Fibroblast of upper back skin (primary cell): ENCODE measurements at regions not wholly inside any gene's neighbourhood (a gene's known extent, or its start where the extent isn't known, plus 50 kb on each side); places are given as distances from the start of the nearest gene placed in this dataset.
A peak's percentile ranks its signal among the peaks of the same experiment; 100 is the strongest.
"Not testable (repeated sequence)": the region's sequence is repeated elsewhere in the genome, so short reads cannot be mapped to it uniquely, and the experiment has no call there.

Experiments
- DNase-seq: peaks from one replicate; pipeline ENCODE4 v3.0.0-alpha.2; 2013

GRCh38 chr17:6254036-6254435, 180.9 kb downstream of the AIPL1 start:
- DNase-seq = peak; percentile 11

DNA sequence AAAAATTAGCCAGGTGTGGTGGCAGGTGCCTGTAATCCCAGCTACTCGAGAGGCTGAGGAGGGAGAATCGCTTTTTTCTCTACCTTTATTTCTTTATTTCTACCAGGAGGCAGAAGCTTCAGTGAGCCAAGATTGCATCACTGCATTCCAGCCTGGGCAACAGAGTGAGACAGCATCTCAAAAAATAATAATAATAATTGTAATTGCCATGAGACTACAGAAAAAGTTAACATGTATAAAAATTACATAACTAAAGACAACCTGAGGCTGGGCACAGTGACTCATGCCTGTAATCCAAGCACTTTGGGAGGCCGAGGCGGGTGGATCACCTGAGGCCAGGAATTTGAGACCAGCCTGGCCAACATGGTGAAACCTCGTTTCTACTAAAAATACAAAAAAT, 181.5 kb downstream of the WSCD1 start:
- not testable (repeated sequence) for DNase-seq

GRCh38 chr17:6249732-6250131, 179.6 kb downstream of the WSCD1 start:
- no peak for DNase-seq

DNA sequence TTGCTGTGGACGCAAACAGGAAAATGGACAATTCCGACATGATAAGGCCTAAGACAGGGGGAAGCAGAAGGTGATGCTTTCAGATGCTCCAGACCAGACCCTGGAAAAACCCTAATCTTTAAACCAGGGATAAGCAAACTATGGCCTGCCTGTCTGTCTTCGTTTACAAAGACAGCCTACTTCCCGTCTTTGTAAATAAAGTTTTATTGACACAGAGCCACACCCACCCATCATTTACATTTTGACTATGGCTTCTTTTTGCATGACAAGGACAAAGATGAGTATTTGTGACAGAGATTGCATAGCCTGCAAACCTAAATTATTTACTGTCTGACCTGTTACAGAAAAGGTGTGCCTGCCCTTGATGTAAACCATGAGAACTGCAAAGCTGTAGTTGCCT, 177.9 kb downstream of the WSCD1 start:
- DNase-seq = no peak

GRCh38 chr17:6245301-6246177, 175.4 kb downstream of the WSCD1 start:
- DNase-seq = no peak

- DNase-seq = no peak
Observed at GRCh38 chr17:6244796-6245195, 174.6 kb downstream of the WSCD1 start.

- no peak for DNase-seq
Observed at GRCh38 chr17:6244253-6244652, 174.1 kb downstream of the WSCD1 start.

DNA sequence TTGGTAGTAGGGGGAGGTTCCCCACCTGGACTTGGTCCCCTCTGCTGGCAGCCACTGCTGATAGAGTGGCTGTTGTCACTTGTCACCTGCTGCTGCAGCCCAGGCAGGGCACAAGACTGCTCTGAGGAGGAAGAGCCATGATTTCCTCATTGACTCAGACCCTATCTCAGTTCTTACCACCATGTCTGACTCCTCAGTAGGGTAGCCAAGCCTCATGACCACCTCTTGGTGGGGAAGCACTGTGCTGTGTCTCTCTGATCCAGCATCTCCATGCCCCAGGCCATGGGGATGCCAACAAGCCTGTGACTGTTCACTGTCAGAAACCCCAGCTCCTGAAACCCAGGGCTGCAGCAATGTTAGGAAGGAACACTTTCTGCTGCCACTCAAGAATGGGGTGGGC, 173.0 kb downstream of the WSCD1 start:
- DNase-seq = no peak

- no peak for DNase-seq
Observed at GRCh38 chr17:6241996-6242395, 171.8 kb downstream of the WSCD1 start.

DNA sequence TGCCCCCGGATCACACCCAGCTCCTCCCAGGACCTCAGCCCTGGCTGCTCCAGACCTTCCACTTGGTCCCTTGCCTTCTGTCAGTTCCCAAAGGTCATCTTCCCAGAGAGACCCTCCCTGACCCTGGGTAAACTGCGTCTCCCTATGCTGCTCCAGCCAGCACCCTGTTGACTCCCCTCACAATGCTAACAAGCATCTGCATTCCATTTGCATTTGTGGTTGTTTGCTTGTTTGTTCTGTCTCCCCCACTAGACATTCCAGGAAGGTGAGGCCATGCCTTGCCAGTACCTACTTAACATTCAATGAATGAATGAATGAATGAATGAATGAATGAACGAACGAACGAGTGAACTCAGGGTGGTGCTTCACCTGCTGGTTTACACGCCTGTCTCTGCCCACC, 171.2 kb downstream of the WSCD1 start:
- DNase-seq = no peak

DNA sequence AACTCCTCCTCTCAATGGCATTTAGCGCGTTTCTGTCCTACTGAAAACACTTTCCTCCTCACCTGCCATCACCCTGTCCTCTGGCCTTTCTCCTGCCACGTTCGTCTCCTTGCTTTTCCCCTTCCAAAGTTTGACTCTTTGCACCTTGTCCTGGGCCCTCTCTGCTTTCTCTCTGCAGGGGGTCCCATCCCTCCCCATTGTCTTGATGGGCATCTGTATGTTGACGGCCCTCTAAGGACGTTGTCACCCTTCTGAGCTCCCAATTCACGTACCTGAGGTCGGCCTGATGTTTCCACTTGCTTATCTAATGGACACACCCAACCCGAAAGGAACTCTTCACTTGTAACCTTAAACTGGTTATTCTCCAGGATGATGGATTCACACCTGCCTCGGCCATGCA, 170.4 kb downstream of the WSCD1 start:
- no peak for DNase-seq

DNA sequence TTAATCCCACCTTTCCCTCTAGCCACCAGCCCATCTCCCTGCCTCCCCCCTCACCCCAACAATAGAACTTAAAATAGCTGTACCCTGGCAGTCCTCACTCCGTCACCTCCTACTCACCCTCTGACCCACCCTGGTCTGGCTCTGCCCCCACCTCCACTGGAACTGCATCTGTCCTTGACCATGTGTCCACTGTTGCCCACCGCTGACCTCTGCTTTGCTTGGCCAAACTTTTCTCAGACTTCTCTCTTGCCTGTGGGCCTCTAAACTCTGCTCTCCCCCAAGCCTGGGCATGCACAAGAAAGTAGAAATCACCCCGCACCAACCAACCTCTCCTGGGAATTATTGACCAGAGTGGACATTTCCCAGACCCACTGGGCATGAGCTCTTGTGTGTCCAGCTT, 169.8 kb downstream of the WSCD1 start:
- no peak for DNase-seq

DNA sequence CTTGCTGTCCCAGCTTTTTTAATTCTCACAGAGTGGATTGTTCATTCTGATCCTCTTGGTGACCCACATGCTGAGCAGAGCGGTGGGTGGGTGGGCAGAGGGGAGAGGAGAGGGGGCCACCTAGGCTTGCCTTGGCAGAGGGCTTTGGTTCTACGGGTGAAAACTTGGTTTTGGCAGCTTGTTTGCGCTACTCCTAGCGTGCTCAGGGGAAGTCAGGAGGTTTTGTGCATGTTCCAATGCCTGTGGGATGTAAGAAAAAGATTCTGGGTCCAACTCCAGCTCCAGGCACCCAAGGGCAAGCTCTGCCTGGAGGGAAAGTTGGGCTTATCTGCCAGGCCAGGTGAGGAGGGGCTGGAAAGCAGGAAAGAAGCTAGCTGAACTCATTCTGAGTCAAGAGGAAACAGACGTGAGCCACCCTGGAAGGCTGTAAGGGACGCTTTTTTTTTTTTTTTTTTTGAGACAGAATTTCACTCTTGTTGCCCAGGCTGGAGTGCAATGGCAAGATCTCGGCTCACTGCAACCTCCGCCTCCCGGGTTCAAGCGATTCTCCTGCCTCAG, 169.1 kb downstream of the WSCD1 start:
- no peak for DNase-seq

- DNase-seq = no peak
Observed at GRCh38 chr17:6233856-6234255, 163.7 kb downstream of the WSCD1 start.

DNA sequence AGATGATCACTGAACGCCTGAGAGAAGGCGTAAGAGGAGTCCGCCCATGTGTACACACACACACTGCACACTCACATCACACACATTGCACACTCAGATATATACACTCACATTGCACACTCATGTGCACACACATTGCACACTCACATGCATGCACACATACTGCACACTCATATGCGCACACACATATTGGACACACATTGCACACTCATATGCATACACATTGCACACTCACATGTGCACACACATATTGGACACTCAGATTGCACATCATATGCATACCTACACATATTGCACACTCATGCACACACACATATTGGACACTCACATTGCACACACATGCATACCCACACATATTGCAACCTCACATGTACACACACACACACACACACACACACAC, 163.2 kb downstream of the WSCD1 start:
- no peak for DNase-seq

- DNase-seq = no peak
Observed at GRCh38 chr17:6232732-6233101, 162.5 kb downstream of the WSCD1 start.

DNA sequence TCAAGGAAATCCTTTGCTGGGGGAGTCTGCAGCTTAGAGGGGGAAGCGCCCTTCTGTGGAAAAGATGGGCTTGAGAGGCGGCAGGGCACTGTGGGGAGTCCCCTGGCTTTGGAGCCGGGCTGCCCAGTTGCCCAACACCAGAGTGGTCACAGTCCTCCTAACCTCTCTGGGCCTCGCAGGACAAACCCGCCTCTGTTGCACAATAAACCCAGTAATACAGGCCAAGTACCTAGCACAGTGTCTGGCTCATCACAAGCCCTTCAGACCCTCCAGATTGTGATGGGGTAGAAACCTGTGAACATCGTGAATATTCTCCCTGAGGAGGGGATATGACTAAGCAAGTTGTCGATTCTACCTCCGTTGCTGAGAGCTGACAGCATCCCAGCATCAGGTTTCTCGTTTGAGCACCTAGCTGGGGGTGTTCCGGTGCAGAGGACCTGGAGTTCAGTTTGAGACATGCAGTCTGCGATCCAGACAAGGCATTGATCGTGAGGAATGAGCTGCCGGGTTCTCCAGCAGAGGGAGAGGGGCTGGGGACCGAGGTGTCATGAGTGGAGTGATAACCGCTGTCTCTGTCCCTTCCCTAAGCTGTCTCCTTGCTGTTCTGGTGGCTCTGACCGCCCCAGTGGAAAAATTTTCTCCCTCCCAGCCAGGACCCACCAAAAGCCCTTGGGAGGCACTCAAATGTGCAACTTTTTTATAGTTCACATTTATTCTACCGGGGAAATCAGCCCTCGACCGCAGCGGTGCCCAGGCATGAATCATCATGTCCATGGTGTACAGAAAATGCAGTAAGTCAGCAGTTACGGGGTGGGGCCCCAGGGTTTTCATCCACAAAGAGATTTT, 161.9 kb downstream of the WSCD1 start:
- peak; percentile 4 for DNase-seq

GRCh38 chr17:6231465-6231864, 161.3 kb downstream of the WSCD1 start:
- DNase-seq = no peak

DNA sequence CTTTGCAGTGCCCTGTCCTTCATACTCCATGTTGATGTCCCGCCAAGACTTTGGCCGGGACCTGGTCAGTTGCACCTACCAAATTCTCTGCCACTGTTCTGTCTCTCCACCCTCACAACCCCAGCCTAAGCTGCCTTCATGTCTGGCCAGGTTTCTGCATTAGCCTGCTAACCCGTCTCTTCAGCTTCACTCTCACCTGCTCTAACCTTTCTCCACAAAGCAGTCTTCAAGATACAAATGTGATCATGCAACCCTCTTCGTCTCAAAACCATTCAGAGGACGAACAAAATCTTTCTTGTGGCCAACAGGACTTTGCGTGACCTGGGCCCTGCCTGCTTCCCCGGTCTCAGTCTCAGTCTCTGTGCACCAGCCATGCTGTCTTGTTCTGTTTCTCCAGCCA, 148.2 kb downstream of the WSCD1 start:
- DNase-seq = no peak

- DNase-seq = no peak
Observed at GRCh38 chr17:6215071-6216035, 145.2 kb downstream of the WSCD1 start.

- no peak for DNase-seq
Observed at GRCh38 chr17:6213859-6214258, 143.7 kb downstream of the WSCD1 start.

GRCh38 chr17:6212766-6213165, 142.6 kb downstream of the WSCD1 start:
- DNase-seq = no peak

DNA sequence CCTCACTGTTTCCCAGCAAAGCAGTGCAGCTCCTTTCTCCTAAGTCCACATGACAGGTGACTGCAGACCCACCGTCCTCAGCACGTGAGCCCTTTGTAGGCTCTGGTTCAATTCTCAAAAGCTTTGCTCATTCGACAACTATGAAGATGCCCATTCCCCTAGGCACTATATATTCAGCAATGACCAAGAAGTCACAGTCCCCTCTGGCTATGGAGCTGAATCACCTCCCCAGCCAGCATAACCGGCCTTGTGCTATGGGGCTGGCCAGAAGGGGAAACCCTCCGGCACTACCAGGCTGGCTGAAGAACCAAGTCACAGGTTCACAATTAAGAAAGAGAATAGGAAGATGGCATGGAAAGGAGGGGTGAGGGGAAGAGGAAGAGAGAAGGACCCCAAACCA, 139.7 kb downstream of the WSCD1 start:
- no peak for DNase-seq
